ENCODE measurements at regions not wholly inside any gene's neighbourhood (a gene's known extent, or its start where the extent isn't known, plus 50 kb on each side); places are given as distances from the start of the nearest gene placed in this dataset.

GRCh38 chr1:221106616-221107015, 227.4 kb downstream of the HLX start:
- Mint-ChIP-seq H3K36me3 (ENCODE audit: low read depth, unreplicated experiment) (no peaks in the 10 kb centered on the region), H3K27ac (ENCODE audit: unreplicated experiment) (no peak overlapping the region), H3K27me3 (ENCODE audit: unreplicated experiment) (no peaks in the 10 kb centered on the region), H3K9me3 (ENCODE audit: unreplicated experiment) (no peaks in the 10 kb centered on the region), H3K4me1 (ENCODE audit: unreplicated experiment) (no peaks in the 10 kb centered on the region), H3K4me3 (ENCODE audit: unreplicated experiment) (no peak overlapping the region)
- no peak for TF ChIP-seq CTCF (IDR thresholded peaks at IDR 0.05; ENCODE audit: unreplicated experiment)
- DNase-seq (ENCODE audit: low spot score), result no peak

- Mint-ChIP-seq H3K36me3 (ENCODE audit: low read depth, unreplicated experiment) (no peaks in the 10 kb centered on the region), H3K4me3 (ENCODE audit: unreplicated experiment) (no peak overlapping the region), H3K4me1 (ENCODE audit: unreplicated experiment) (no peaks in the 10 kb centered on the region), H3K9me3 (ENCODE audit: unreplicated experiment) (no peaks in the 10 kb centered on the region), H3K27me3 (ENCODE audit: unreplicated experiment) (no peaks in the 10 kb centered on the region), H3K27ac (ENCODE audit: unreplicated experiment) (no peak overlapping the region)
- TF ChIP-seq CTCF (IDR thresholded peaks at IDR 0.05; ENCODE audit: unreplicated experiment), result no peak
- DNase-seq (ENCODE audit: low spot score), result no peak
Measured at GRCh38 chr1:221109930-221110329, 230.7 kb downstream of the HLX start.

GRCh38 chr1:221117133-221117532, 237.9 kb downstream of the HLX start:
- no peak overlapping the region for H3K27ac Mint-ChIP-seq (ENCODE audit: unreplicated experiment)
- no peaks in the 10 kb centered on the region for H3K27me3 Mint-ChIP-seq (ENCODE audit: unreplicated experiment)
- H3K4me1 Mint-ChIP-seq (ENCODE audit: unreplicated experiment), result peaks cover 5% of the 10 kb centered on the region
- TF ChIP-seq CTCF (IDR thresholded peaks at IDR 0.05; ENCODE audit: unreplicated experiment), result no peak
- no peaks in the 10 kb centered on the region for H3K9me3 Mint-ChIP-seq (ENCODE audit: unreplicated experiment)
- no peaks in the 10 kb centered on the region for H3K36me3 Mint-ChIP-seq (ENCODE audit: low read depth, unreplicated experiment)
- DNase-seq (ENCODE audit: low spot score), result no peak
- no peak overlapping the region for H3K4me3 Mint-ChIP-seq (ENCODE audit: unreplicated experiment)

- no peaks in the 10 kb centered on the region for H3K36me3 Mint-ChIP-seq (ENCODE audit: low read depth, unreplicated experiment)
- H3K27me3 Mint-ChIP-seq (ENCODE audit: unreplicated experiment), result no peaks in the 10 kb centered on the region
Measured at GRCh38 chr1:221117548-221117951, 238.3 kb downstream of the HLX start.

More at GRCh38 chr1:221117548-221117951, 238.3 kb downstream of the HLX start:
- no peak overlapping the region for H3K27ac Mint-ChIP-seq (ENCODE audit: unreplicated experiment)
- no peak for TF ChIP-seq CTCF (IDR thresholded peaks at IDR 0.05; ENCODE audit: unreplicated experiment)
- DNase-seq (ENCODE audit: low spot score), result no peak
- H3K4me1 Mint-ChIP-seq (ENCODE audit: unreplicated experiment), result peaks cover 5% of the 10 kb centered on the region
- no peak overlapping the region for H3K4me3 Mint-ChIP-seq (ENCODE audit: unreplicated experiment)
- H3K9me3 Mint-ChIP-seq (ENCODE audit: unreplicated experiment), result no peaks in the 10 kb centered on the region

Data from endothelial cell (in vitro differentiated cells).